ENCODE measurements at regions not wholly inside any gene's neighbourhood (a gene's known extent, or its start where the extent isn't known, plus 50 kb on each side); places are given as distances from the start of the nearest gene placed in this dataset.

- BruUV-seq (replicated peaks), result no TSS peak
- no peaks in the 10 kb centered on the region for H3K27me3 ChIP-seq (ENCODE audit: control insufficient read depth, insufficient read depth, low read length)
- H3K4me3 ChIP-seq (ENCODE audit: low read depth in 2 of 2, low read length in 2 of 2), result no peak overlapping the region
- ChIA-PET POLR2A (no interaction called here), CTCF (no interaction called here)
- TF ChIP-seq POLR2AphosphoS5 (IDR thresholded peaks at IDR 0.05; ENCODE audit: low read depth, low read length) (no peak), TCF7L2 (IDR thresholded peaks at IDR 0.05; ENCODE audit: low read depth, low read length) (no peak), REST (IDR thresholded peaks at IDR 0.05; ENCODE audit: insufficient read depth in 1 of 2, low read depth in 2 of 2, low read length in 1 of 2) (no peak), SIN3A (IDR thresholded peaks at IDR 0.05; ENCODE audit: borderline replicate concordance, insufficient read depth, low read depth, low read length) (no peak), CTCF (IDR thresholded peaks at IDR 0.05) (no peak)
- no peak overlapping the region; the same call in 1 of the 2 replicates for H3K27ac ChIP-seq (ENCODE audit: low read length)
- no peaks in the 10 kb centered on the region for H3K4me1 ChIP-seq (ENCODE audit: control insufficient read depth, insufficient read depth, low read length)
- intact Hi-C loops (cut with micrococcal nuclease; ENCODE audit: unreplicated experiment), result no loop called here
- ATAC-seq (no peak), DNase-seq (ENCODE audit: low read depth, low spot score) (no peak)
- in situ Hi-C loops (cut with HindIII; ENCODE audit: low pct_unique_long_range_greater_than_20kb, low sequenced_read_pairs), result no loop called here
- no peaks in the 10 kb centered on the region for H3K36me3 ChIP-seq (ENCODE audit: control insufficient read depth, insufficient read depth, low read length)
- no peaks in the 10 kb centered on the region for H3K9me3 ChIP-seq (ENCODE audit: control insufficient read depth, insufficient read depth, low read depth, low read length)
These were observed 555.2 kb upstream of the GRAMD2B start for GRCh38 chr5:125868036-125868435.

- no peak for TF ChIP-seq REST (IDR thresholded peaks at IDR 0.05; ENCODE audit: insufficient read depth in 1 of 2, low read depth in 2 of 2, low read length in 1 of 2)
- no peak for TF ChIP-seq SIN3A (IDR thresholded peaks at IDR 0.05; ENCODE audit: borderline replicate concordance, insufficient read depth, low read depth, low read length)
- no peak for TF ChIP-seq CTCF (IDR thresholded peaks at IDR 0.05)
- no peak for TF ChIP-seq TCF7L2 (IDR thresholded peaks at IDR 0.05; ENCODE audit: low read depth, low read length)
- no peak for TF ChIP-seq POLR2AphosphoS5 (IDR thresholded peaks at IDR 0.05; ENCODE audit: low read depth, low read length)
- no peaks in the 10 kb centered on the region for H3K4me1 ChIP-seq (ENCODE audit: control insufficient read depth, insufficient read depth, low read length)
- CTCF ChIA-PET, result no interaction called here
- no peak overlapping the region for H3K27ac ChIP-seq (ENCODE audit: low read length)
- POLR2A ChIA-PET, result no interaction called here
- no peak for ATAC-seq
- no peaks in the 10 kb centered on the region for H3K27me3 ChIP-seq (ENCODE audit: control insufficient read depth, insufficient read depth, low read length)
- DNase-seq (ENCODE audit: low read depth, low spot score), result no peak
- no peaks in the 10 kb centered on the region for H3K9me3 ChIP-seq (ENCODE audit: control insufficient read depth, insufficient read depth, low read depth, low read length)
- H3K36me3 ChIP-seq (ENCODE audit: control insufficient read depth, insufficient read depth, low read length), result no peaks in the 10 kb centered on the region
- intact Hi-C loops (cut with micrococcal nuclease; ENCODE audit: unreplicated experiment) (no loop called here), in situ Hi-C loops (cut with HindIII; ENCODE audit: low pct_unique_long_range_greater_than_20kb, low sequenced_read_pairs) (no loop called here)
- no peak overlapping the region for H3K4me3 ChIP-seq (ENCODE audit: low read depth in 2 of 2, low read length in 2 of 2)
- BruUV-seq (replicated peaks), result no TSS peak
These were observed 553.0 kb upstream of the GRAMD2B start for GRCh38 chr5:125870256-125870655.
